ENCODE measurements at regions not wholly inside any gene's neighbourhood (a gene's known extent, or its start where the extent isn't known, plus 50 kb on each side); places are given as distances from the start of the nearest gene placed in this dataset.

DNA sequence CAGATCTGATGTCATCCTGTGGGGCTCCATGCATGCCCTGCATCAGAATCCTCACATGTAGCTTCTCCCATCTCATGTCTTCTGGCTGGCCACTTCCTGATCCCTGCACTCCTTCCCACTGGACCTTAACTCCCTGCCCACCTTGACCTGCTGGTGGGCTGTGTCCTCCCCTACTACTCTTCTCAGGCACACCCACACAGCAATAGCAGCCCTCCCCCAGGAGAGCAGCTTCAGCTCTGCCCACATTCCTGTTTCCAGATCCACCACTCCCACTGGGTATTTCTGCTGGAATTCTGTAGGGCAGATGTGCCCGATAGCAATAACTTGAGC lies 137.0 kb upstream of the HS6ST1 start:
- H3K4me1 ChIP-seq (ENCODE audit: insufficient read depth): no peaks in the 10 kb centered on the region
- no peak overlapping the region for H3K27ac ChIP-seq (ENCODE audit: low read depth)
- 99% methylated on average over 1 of the region's 1 CpG for WGBS
- no peak overlapping the region for H3K4me3 ChIP-seq (ENCODE audit: low read depth, low read length)
- H3K36me3 ChIP-seq (ENCODE audit: insufficient read depth): no peaks in the 10 kb centered on the region
- no peak for DNase-seq (ENCODE audit: extremely low spot score)

DNA sequence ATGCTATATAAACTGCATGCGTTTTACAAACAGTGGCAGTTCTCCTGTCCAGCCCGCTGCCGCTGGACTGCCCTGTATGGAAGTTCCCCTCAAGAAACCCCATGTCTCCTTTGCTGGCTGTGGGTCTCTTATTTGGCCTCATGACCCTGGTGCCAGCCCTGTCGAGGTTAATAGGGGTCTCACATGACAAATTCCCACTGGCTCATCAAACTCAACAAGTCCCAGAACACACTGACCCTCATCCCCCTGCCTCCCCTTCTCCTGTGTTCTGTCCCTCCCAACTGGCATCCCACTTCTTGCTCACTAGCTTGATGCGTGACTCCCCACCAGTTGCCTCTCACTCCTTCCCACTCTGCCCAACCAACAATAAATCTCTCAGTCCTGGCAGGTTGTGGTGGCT lies 137.6 kb upstream of the HS6ST1 start:
- DNase-seq (ENCODE audit: extremely low spot score): no peak
- H3K36me3 ChIP-seq (ENCODE audit: insufficient read depth): no peaks in the 10 kb centered on the region
- 85% methylated on average over 5 of the region's 5 CpGs for WGBS
- H3K27ac ChIP-seq (ENCODE audit: low read depth): no peak overlapping the region
- H3K4me1 ChIP-seq (ENCODE audit: insufficient read depth): no peaks in the 10 kb centered on the region
- H3K4me3 ChIP-seq (ENCODE audit: low read depth, low read length): no peak overlapping the region

DNA sequence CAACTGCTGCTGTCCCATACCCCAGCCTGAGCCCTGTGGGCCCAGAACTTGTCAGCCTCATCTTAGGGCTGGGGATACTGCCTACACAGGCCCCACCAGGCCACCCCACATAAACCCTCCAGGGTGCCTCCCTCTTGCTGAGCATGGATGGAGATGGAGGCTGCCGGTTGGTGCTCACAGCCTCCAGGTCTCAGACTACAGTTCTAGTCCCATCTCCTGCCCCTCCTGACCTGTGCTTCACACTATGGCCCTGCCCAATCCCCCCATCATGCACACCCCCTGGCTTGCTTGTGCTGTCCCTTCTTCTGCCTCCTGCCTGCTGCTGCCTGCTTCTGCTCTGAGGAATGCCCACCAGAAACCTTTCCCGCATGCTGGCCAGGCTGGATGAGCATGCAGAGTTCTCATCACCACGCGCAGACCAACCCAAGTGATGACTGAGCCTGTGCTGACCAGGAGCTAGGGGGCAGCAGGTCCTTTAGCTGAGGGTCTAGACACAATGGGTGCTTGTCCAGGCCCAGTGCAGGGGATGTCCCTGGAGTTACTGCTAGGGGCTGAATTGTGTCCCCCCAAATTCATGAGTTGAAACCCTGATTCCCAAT lies 138.4 kb upstream of the HS6ST1 start:
- no peak for DNase-seq (ENCODE audit: extremely low spot score)
- H3K36me3 ChIP-seq (ENCODE audit: insufficient read depth): no peaks in the 10 kb centered on the region
- H3K27ac ChIP-seq (ENCODE audit: low read depth): no peak overlapping the region
- no peaks in the 10 kb centered on the region for H3K4me1 ChIP-seq (ENCODE audit: insufficient read depth)
- H3K4me3 ChIP-seq (ENCODE audit: low read depth, low read length): no peak overlapping the region
- 96% methylated on average over 4 of the region's 4 CpGs for WGBS

- no peaks in the 10 kb centered on the region for H3K4me1 ChIP-seq (ENCODE audit: insufficient read depth)
- H3K36me3 ChIP-seq (ENCODE audit: insufficient read depth): no peaks in the 10 kb centered on the region
- H3K27ac ChIP-seq (ENCODE audit: low read depth): no peak overlapping the region
- DNase-seq (ENCODE audit: extremely low spot score): no peak
- WGBS: 84% methylated on average over 5 of the region's 5 CpGs
- H3K4me3 ChIP-seq (ENCODE audit: low read depth, low read length): no peak overlapping the region
Measured at GRCh38 chr2:128457716-128458115, 139.0 kb upstream of the HS6ST1 start.

- H3K4me3 ChIP-seq (ENCODE audit: low read depth, low read length): no peak overlapping the region
- H3K4me1 ChIP-seq (ENCODE audit: insufficient read depth): no peaks in the 10 kb centered on the region
- H3K27ac ChIP-seq (ENCODE audit: low read depth): no peak overlapping the region
- no peak for DNase-seq (ENCODE audit: extremely low spot score)
- 66% methylated on average over 2 of the region's 2 CpGs for WGBS
- no peaks in the 10 kb centered on the region for H3K36me3 ChIP-seq (ENCODE audit: insufficient read depth)
Measured at GRCh38 chr2:128458505-128458904, 139.8 kb upstream of the HS6ST1 start.

DNA sequence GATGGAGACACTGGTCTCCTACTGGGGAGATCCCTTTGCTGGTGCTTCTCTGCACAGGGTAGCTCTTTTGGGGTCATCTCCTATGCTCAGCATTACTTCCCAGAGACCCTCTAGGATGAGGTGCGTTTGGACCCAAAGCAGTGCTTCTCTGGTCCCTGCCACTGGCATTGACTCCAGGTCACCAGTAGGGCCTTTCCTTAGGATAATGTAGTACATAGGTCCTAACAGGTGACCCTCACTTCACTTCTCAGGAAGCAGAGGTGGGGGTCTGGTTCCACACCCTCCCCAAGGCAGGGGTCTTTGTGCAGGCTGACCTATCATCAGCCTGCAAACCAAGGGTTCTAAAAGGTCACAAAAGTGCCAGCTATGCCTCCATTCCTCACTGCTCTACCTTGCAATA lies 145.8 kb upstream of the HS6ST1 start:
- 91% methylated on average over 1 of the region's 1 CpG for WGBS
- no peaks in the 10 kb centered on the region for H3K36me3 ChIP-seq (ENCODE audit: insufficient read depth)
- H3K4me1 ChIP-seq (ENCODE audit: insufficient read depth): no peaks in the 10 kb centered on the region
- no peak overlapping the region for H3K27ac ChIP-seq (ENCODE audit: low read depth)
- DNase-seq (ENCODE audit: extremely low spot score): no peak
- no peak overlapping the region for H3K4me3 ChIP-seq (ENCODE audit: low read depth, low read length)

DNA sequence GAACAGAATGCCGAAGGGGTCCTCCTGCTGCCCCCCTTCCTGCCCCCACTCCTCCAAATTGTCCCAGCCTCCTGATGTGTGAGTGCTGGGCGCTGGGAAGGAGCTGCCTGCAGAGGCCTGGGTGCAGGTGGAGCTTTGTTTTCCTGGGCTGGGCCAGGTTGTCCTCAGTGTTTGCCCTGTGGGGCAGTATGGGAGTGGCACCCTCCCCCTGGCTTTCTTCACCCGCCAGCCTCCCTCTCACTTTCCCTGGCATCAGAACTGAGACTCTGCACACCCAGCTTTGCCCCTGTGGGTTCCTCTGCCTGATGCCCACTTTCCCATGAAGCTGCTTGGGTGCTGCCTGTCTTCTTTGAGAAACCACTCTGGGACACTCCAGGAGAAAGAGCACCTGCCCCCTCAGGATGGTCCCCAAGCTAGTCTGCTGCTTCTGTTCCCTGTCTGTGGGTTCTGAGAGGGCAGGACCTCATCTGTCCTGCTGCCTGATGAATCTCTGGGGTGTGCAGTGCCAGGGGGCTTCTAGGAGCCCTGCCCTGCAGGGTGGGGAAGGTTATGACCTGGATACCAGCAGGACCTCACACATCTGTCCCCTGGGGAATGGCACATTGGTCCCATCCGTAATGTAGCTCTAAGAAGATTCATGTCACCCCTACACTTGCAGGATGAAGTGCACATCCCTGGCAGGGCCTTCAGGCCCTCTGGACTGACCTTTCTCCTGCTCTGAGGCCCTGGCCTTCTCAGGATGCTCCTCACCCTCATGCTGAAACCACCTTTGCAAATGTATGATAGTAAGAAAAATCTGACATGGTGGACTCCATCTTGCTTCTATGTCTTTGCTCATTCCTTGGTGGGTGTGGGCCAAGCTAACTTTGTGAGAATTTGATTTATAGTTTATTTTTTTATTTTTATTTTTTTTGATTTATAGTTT lies 146.8 kb upstream of the HS6ST1 start:
- Histone ChIP-seq H3K4me1 (ENCODE audit: insufficient read depth) (no peaks in the 10 kb centered on the region), H3K4me3 (ENCODE audit: low read depth, low read length) (no peak overlapping the region), H3K36me3 (ENCODE audit: insufficient read depth) (no peaks in the 10 kb centered on the region), H3K27ac (ENCODE audit: low read depth) (no peak overlapping the region)
- DNase-seq (ENCODE audit: extremely low spot score): no peak
- WGBS: 85% methylated on average over 4 of the region's 4 CpGs

- no peak for DNase-seq (ENCODE audit: extremely low spot score)
Measured at GRCh38 chr2:128466376-128466775, 147.7 kb upstream of the HS6ST1 start.

GRCh38 chr2:128466776-128467175 lies 148.1 kb upstream of the HS6ST1 start:
- H3K4me1 ChIP-seq (ENCODE audit: insufficient read depth): no peaks in the 10 kb centered on the region
- no peak overlapping the region for H3K27ac ChIP-seq (ENCODE audit: low read depth)
- DNase-seq (ENCODE audit: extremely low spot score): no peak
- H3K36me3 ChIP-seq (ENCODE audit: insufficient read depth): no peaks in the 10 kb centered on the region
- H3K4me3 ChIP-seq (ENCODE audit: low read depth, low read length): no peak overlapping the region
- WGBS: 92% methylated on average over 2 of the region's 2 CpGs

More at GRCh38 chr2:128466376-128466775, 147.7 kb upstream of the HS6ST1 start:
- Histone ChIP-seq H3K27ac (ENCODE audit: low read depth) (no peak overlapping the region), H3K4me3 (ENCODE audit: low read depth, low read length) (no peak overlapping the region), H3K36me3 (ENCODE audit: insufficient read depth) (no peaks in the 10 kb centered on the region), H3K4me1 (ENCODE audit: insufficient read depth) (no peaks in the 10 kb centered on the region)
- WGBS: 90% methylated on average over 2 of the region's 2 CpGs

DNA sequence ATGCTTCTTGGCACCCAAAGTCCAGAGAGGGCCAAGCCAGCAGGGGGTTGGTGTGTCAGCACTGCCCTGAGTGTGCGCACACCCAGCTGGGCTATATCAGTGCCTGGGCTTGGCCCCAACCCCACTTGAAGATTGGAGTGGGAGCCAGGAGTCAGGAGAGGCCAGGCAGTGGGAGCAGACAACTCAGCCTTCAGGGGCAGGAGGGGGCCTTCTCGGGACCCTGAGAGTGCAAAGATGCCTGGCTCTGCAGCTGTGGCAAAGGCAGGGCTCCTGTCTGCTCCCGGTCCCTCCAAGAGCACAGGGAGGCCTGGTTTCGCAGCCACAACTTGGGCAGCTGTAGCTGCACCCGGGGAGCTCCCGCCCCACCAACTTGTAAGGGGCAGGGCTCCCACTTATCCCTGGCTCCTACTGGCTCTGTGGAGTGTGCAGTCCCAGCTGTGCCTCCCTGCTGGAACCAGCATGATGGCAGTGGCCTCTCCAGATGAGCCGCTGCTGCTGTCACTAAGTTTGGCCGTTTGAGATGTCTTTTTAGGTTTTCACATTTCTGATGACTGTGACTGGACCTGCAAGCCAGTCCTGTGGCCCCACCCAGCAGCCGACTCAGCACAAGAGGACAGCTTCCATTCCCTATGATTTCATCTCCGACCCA lies 148.8 kb upstream of the HS6ST1 start:
- no peak for DNase-seq (ENCODE audit: extremely low spot score)
- Histone ChIP-seq H3K36me3 (ENCODE audit: insufficient read depth) (no peaks in the 10 kb centered on the region), H3K4me3 (ENCODE audit: low read depth, low read length) (no peak overlapping the region), H3K4me1 (ENCODE audit: insufficient read depth) (no peaks in the 10 kb centered on the region), H3K27ac (ENCODE audit: low read depth) (no peak overlapping the region)
- WGBS: 85% methylated on average over 10 of the region's 10 CpGs

DNA sequence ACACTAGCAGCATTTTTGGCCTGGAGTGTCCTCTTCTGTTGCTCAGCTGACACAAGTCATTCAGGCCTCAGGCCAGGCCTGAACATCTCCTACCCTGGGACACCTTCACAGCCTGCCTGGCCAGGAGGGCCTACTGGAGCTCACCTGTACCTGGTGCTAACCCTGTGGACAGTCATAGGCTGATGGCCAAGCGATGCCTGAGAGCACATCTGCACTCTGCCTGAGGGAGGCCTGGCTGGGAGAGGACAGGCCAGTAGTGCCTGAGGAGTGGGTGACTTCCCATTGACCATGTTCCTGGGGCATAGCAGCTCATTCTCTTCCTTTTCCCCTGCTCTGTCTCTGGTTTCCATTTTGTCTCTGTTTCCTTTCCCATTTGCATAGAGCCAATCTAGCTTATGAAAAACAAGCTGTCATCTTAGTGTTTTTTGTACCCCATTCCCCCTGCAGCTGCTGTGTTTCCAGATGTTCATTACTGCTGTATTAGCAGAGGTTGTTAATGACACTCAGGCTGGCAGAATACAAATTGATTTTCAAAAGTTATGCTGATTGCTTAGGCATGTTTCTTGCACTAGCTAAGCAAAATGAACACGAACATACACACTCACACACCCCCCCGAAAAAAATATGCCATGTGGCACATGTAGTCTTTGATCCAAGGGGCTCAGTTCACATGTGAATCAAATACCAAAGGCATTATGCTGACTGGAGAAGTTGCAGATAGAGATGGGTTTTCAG lies 149.7 kb upstream of the HS6ST1 start:
- no peak for DNase-seq (ENCODE audit: extremely low spot score)
- H3K36me3 ChIP-seq (ENCODE audit: insufficient read depth): no peaks in the 10 kb centered on the region
- H3K27ac ChIP-seq (ENCODE audit: low read depth): no peak overlapping the region
- H3K4me3 ChIP-seq (ENCODE audit: low read depth, low read length): no peak overlapping the region
- H3K4me1 ChIP-seq (ENCODE audit: insufficient read depth): no peaks in the 10 kb centered on the region
- 87% methylated on average over 3 of the region's 3 CpGs for WGBS

GRCh38 chr2:128469203-128469602 lies 150.5 kb upstream of the HS6ST1 start:
- WGBS: 95% methylated on average over 1 of the region's 1 CpG
- Histone ChIP-seq H3K27ac (ENCODE audit: low read depth) (no peak overlapping the region), H3K4me3 (ENCODE audit: low read depth, low read length) (no peak overlapping the region), H3K36me3 (ENCODE audit: insufficient read depth) (no peaks in the 10 kb centered on the region), H3K4me1 (ENCODE audit: insufficient read depth) (no peaks in the 10 kb centered on the region)
- DNase-seq (ENCODE audit: extremely low spot score): no peak

DNA sequence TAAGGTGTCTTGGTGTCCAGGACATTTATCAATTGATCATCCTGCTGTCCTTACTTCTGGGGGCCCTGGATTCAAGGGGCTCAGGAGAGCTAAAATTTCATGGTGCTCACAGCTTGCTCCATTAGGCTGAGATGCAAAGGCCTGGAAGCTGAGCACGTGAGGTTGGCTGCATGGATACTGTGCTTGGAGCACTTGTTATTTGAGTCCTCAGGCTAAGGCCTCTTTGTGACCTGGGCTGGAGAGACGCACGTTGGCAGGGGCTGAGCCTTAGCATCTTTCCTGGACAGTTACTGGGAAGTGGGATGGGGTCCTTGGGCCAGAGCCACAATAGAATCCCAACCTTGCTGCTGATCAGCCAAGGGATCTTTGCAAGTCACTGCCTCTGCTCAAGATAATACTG lies 151.2 kb upstream of the HS6ST1 start:
- 98% methylated on average over 3 of the region's 3 CpGs for WGBS
- H3K27ac ChIP-seq (ENCODE audit: low read depth): no peak overlapping the region
- no peak for DNase-seq (ENCODE audit: extremely low spot score)
- no peaks in the 10 kb centered on the region for H3K36me3 ChIP-seq (ENCODE audit: insufficient read depth)
- no peaks in the 10 kb centered on the region for H3K4me1 ChIP-seq (ENCODE audit: insufficient read depth)
- no peak overlapping the region for H3K4me3 ChIP-seq (ENCODE audit: low read depth, low read length)

All from urinary bladder (tissue), 3 donors.